Neural cell (in vitro differentiated cells): ENCODE measurements at regions not wholly inside any gene's neighbourhood (a gene's known extent, or its start where the extent isn't known, plus 50 kb on each side); places are given as distances from the start of the nearest gene placed in this dataset.

Source experiments
- H2AFZ ChIP-seq: fragments of 200-600, 300-800 bp; sonication (generic), shearing (Covaris generic); 2 replicates; pipeline ENCODE4 v1.6.0; 2014; ENCODE audit warnings: low read depth, mild to moderate bottlenecking, antibody characterized with exemption, low read length, moderate library complexity
- H3F3A ChIP-seq: fragments of 200-600 bp; shearing (Covaris generic); 2 replicates; pipeline ENCODE4 v1.6.1; 2016; ENCODE audit warnings: mild to moderate bottlenecking, moderate library complexity, mixed read lengths, antibody characterized with exemption, low read length; ENCODE audit not compliant: insufficient read depth, poor library complexity, severe bottlenecking
- H3K27ac ChIP-seq: fragments of 200-600, 300-800 bp; sonication (generic), shearing (Covaris generic); 2 replicates; pipeline ENCODE4 v1.5.1; 2014; ENCODE audit warnings: mild to moderate bottlenecking, low read length, moderate library complexity
- H3K27me3 ChIP-seq: fragments of 300-800, 200-600 bp; sonication (generic), shearing (Covaris generic); 2 replicates; pipeline ENCODE4 v1.6.0; 2014; ENCODE audit warnings: mild to moderate bottlenecking, low read depth, low read length, moderate library complexity; ENCODE audit not compliant: insufficient read depth
- H3K36me3 ChIP-seq: fragments of 300-800, 200-600 bp; sonication (generic), shearing (Covaris generic); 2 replicates; pipeline ENCODE4 v1.5.1; 2014; ENCODE audit warnings: mild to moderate bottlenecking, antibody characterized with exemption, low read length, moderate library complexity; ENCODE audit not compliant: insufficient read depth
- H3K4me2 ChIP-seq: fragments of 300-800, 200-600 bp; sonication (generic), shearing (Covaris generic); 2 replicates; pipeline ENCODE4 v1.6.0; 2014; ENCODE audit warnings: mild to moderate bottlenecking, low read length
- H3K4me3 ChIP-seq: fragments of 300-800, 200-600 bp; sonication (generic), shearing (Covaris generic); 2 replicates; pipeline ENCODE4 v1.5.1; 2014; ENCODE audit warnings: mild to moderate bottlenecking, low read length, moderate library complexity
- H3K79me2 ChIP-seq: fragments of 200-600 bp; shearing (Covaris generic); replicated peaks from 2 replicates; pipeline ENCODE4 v1.6.0; 2014; ENCODE audit warnings: mild to moderate bottlenecking, low read length, moderate library complexity; ENCODE audit not compliant: insufficient read depth
- H3K9ac ChIP-seq: fragments of 300-800, 200-600 bp; sonication (generic), shearing (Covaris generic); 2 replicates; pipeline ENCODE4 v1.6.1; 2016; ENCODE audit warnings: mild to moderate bottlenecking, low read length, mixed read lengths
- H3K9me2 ChIP-seq: fragments of 200-600 bp; shearing (Covaris generic); 2 replicates; pipeline ENCODE4 v1.6.1; 2016; ENCODE audit warnings: mild to moderate bottlenecking, low read length, mixed read lengths; ENCODE audit not compliant: insufficient read depth
- H3K9me3 ChIP-seq: fragments of 200-600, 300-800 bp; sonication (generic), shearing (Covaris generic); 2 replicates; pipeline ENCODE4 v1.6.1; 2016; ENCODE audit warnings: mild to moderate bottlenecking, mixed run types, low read length, moderate library complexity, mixed read lengths
- H4K20me1 ChIP-seq: fragments of 200-600 bp; shearing (Covaris generic); 2 replicates; pipeline ENCODE4 v1.6.1; 2016; ENCODE audit warnings: mild to moderate bottlenecking, mixed run types; ENCODE audit not compliant: insufficient read depth
- CTCF ChIP-seq: fragments of 450-650 bp; IDR thresholded peaks from 2 replicates; pipeline ENCODE4 v1.5.1; 2014; ENCODE audit warnings: antibody characterized with exemption, mild to moderate bottlenecking, moderate library complexity; ENCODE audit not compliant: poor library complexity, severe bottlenecking
- EP300 ChIP-seq: fragments of 450-650 bp; conservative IDR thresholded peaks from 2 replicates; pipeline ENCODE4 v1.6.1; 2014; ENCODE audit warnings: antibody characterized with exemption, mild to moderate bottlenecking, moderate library complexity; ENCODE audit not compliant: poor library complexity, severe bottlenecking
- EZH2 ChIP-seq: fragments of 200-600, 300-800 bp; shearing (Covaris generic), sonication (generic); IDR thresholded peaks from 2 replicates; pipeline ENCODE4 v1.6.1; 2014; ENCODE audit warnings: antibody characterized with exemption, low read length, borderline replicate concordance, mild to moderate bottlenecking; ENCODE audit not compliant: insufficient read depth, poor library complexity, severe bottlenecking
- MXI1 ChIP-seq: fragments of 450-650 bp; conservative IDR thresholded peaks from 2 replicates; pipeline ENCODE4 v1.6.1; 2014; ENCODE audit warnings: antibody characterized with exemption, mild to moderate bottlenecking; ENCODE audit not compliant: poor library complexity, severe bottlenecking
- POLR2AphosphoS5 ChIP-seq: IDR thresholded peaks from 2 replicates; pipeline ENCODE4 v1.6.1; 2012
- RAD21 ChIP-seq: fragments of 450-650 bp; conservative IDR thresholded peaks from 2 replicates; pipeline ENCODE4 v1.6.1; 2014; ENCODE audit warnings: antibody characterized with exemption, mild to moderate bottlenecking, moderate library complexity
- REST ChIP-seq: IDR thresholded peaks from 2 replicates; pipeline ENCODE4 v1.6.1; 2012; ENCODE audit warnings: borderline replicate concordance
- SMC3 ChIP-seq: fragments of 450-650 bp; conservative IDR thresholded peaks from 2 replicates; pipeline ENCODE4 v1.6.1; 2014; ENCODE audit warnings: antibody characterized with exemption, mild to moderate bottlenecking, moderate library complexity; ENCODE audit not compliant: poor library complexity
- TAF1 ChIP-seq: IDR thresholded peaks from 2 replicates; pipeline ENCODE4 v1.6.1; 2012; ENCODE audit warnings: low read depth

- H3K9ac ChIP-seq = no peak overlapping the region
- no peaks in the 10 kb centered on the region for H4K20me1 ChIP-seq
- no peaks in the 10 kb centered on the region for H3K9me2 ChIP-seq
- no peak overlapping the region for H3K4me2 ChIP-seq
- H3K4me3 ChIP-seq = no peak overlapping the region
- no peaks in the 10 kb centered on the region for H3K36me3 ChIP-seq
- H3F3A ChIP-seq = no peaks in the 10 kb centered on the region
- H3K79me2 ChIP-seq = no peaks in the 10 kb centered on the region
- no peak for TF ChIP-seq MXI1
- no peak for TF ChIP-seq CTCF
- no peak for TF ChIP-seq TAF1
- TF ChIP-seq EZH2 = no peak
- no peak for TF ChIP-seq SMC3
- no peak for TF ChIP-seq REST
- no peak for TF ChIP-seq RAD21
- TF ChIP-seq POLR2AphosphoS5 = no peak
- no peak for TF ChIP-seq EP300
- H2AFZ ChIP-seq = no peak overlapping the region
- no peaks in the 10 kb centered on the region for H3K9me3 ChIP-seq
- no peak overlapping the region for H3K27ac ChIP-seq
- H3K27me3 ChIP-seq = no peaks in the 10 kb centered on the region
These were observed 299.8 kb downstream of the ARL4A start for GRCh38 chr7:12987238-12987637.

GRCh38 chr7:12990440-12990839 is 303.0 kb downstream of the ARL4A start:
- no peaks in the 10 kb centered on the region for H3K9me3 ChIP-seq
- TF ChIP-seq EP300 (no peak), SMC3 (no peak), EZH2 (no peak), TAF1 (no peak), POLR2AphosphoS5 (no peak), RAD21 (no peak), CTCF (no peak), MXI1 (no peak), REST (no peak)

More at GRCh38 chr7:12990440-12990839, 303.0 kb downstream of the ARL4A start:
- Histone ChIP-seq H3K4me2 (no peak overlapping the region), H3K79me2 (no peaks in the 10 kb centered on the region), H2AFZ (no peak overlapping the region), H3K9me2 (no peaks in the 10 kb centered on the region), H3K4me3 (no peak overlapping the region), H4K20me1 (no peaks in the 10 kb centered on the region), H3K27me3 (no peaks in the 10 kb centered on the region), H3K36me3 (no peaks in the 10 kb centered on the region), H3F3A (no peaks in the 10 kb centered on the region), H3K27ac (no peak overlapping the region), H3K9ac (no peak overlapping the region)
